Natural killer cell (primary cell): ENCODE measurements at regions not wholly inside any gene's neighbourhood (a gene's known extent, or its start where the extent isn't known, plus 50 kb on each side); places are given as distances from the start of the nearest gene placed in this dataset.

Experiments used
- ATAC-seq, 3 donors: fragments of 150-1000 bp in 2 of 3; fragments of 200-7000 bp in 1 of 3; cut with Tn5 transposase; 1 replicate in 1 of 3; 2 replicates in 2 of 3; pipeline ENCODE4 v1.10.0; 2021; ENCODE audit warnings: mild to moderate bottlenecking in 2 of 3, moderate library complexity in 2 of 3
- DNase-seq, 2 donors: peaks; one replicate each; pipeline versions ENCODE4 v3.0.0 to v3.0.0-alpha.2; 2013 to 2021; ENCODE audit warnings: mixed read lengths in 1 of 2
- H3K27ac ChIP-seq: one replicate; pipeline ENCODE4 v1.5.1; 2013; ENCODE audit warnings: mild to moderate bottlenecking, low read length
- H3K27me3 ChIP-seq: one replicate; pipeline ENCODE4 v1.6.1; 2013; ENCODE audit warnings: low read length; ENCODE audit not compliant: control insufficient read depth, insufficient read depth
- H3K36me3 ChIP-seq: one replicate; pipeline ENCODE4 v1.6.1; 2013; ENCODE audit warnings: low read length; ENCODE audit not compliant: control insufficient read depth, insufficient read depth
- H3K4me1 ChIP-seq: one replicate; pipeline ENCODE4 v1.6.1; 2013; ENCODE audit warnings: low read length; ENCODE audit not compliant: control insufficient read depth, insufficient read depth
- H3K4me3 ChIP-seq: one replicate; pipeline ENCODE4 v1.5.1; 2013; ENCODE audit warnings: low read length
- H3K9me3 ChIP-seq: one replicate; pipeline ENCODE4 v1.6.1; 2013; ENCODE audit warnings: low read length; ENCODE audit not compliant: control insufficient read depth, insufficient read depth
- H3K27ac Mint-ChIP-seq, 2 donors: one replicate each; pipeline ENCODE4 v1.8.0; 2022; ENCODE audit warnings: mild to moderate bottlenecking in 2 of 2, mixed read lengths in 2 of 2, moderate library complexity in 1 of 2
- H3K27me3 Mint-ChIP-seq, 2 donors: one replicate each; pipeline ENCODE4 v1.8.0; 2022; ENCODE audit warnings: low read depth in 2 of 2, mixed read lengths in 2 of 2
- H3K36me3 Mint-ChIP-seq: one replicate; pipeline ENCODE4 v1.8.0; 2022; ENCODE audit warnings: mixed read lengths
- H3K4me1 Mint-ChIP-seq, 2 donors: one replicate each; pipeline ENCODE4 v1.8.0; 2022; ENCODE audit warnings: mixed read lengths in 2 of 2
- H3K4me3 Mint-ChIP-seq: one replicate; pipeline ENCODE4 v1.8.0; 2022; ENCODE audit warnings: mild to moderate bottlenecking, moderate library complexity, mixed read lengths
- H3K9me3 Mint-ChIP-seq, 2 donors: one replicate each; pipeline ENCODE4 v1.8.0; 2022; ENCODE audit warnings: mixed read lengths in 2 of 2
- CTCF ChIP-seq: fragments of 200-600 bp; IDR thresholded peaks from one replicate; pipeline ENCODE4 v1.8.0; 2022; ENCODE audit warnings: antibody characterized with exemption
- WGBS: methylation state at CpG from one replicate; pipeline ENCODE4 v1.1.7; 2013; ENCODE audit warnings: missing lambda C conversion rate; ENCODE audit not compliant: insufficient coverage; 5-methylcytosine and 5-hydroxymethylcytosine counted together
- intact Hi-C: fragments of 100-400 bp; cut with micrococcal nuclease; formaldehyde crosslinking; loops from one replicate; pipeline ENCODE4 v1.14.2; 2022

DNA sequence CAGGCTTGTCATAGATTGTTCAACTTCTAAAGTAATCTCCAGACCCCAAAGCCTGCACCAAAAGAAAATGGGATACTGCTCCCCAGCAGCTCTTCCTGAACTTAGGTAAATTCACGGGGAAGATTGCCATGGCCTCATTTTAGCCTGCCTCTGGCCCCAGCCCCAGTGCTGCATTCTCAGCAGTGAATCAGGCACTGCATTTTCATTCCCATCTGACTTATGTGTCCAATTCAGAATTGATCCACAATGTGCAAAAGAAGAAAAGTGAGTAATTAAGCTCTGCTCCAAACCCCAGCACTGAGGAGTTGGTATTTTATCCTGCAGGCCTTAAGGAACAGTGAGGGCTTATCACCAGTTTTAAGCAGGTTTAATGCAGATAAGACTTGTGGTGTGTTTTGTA, 176.4 kb downstream of the KCTD12 start:
- intact Hi-C loops: no loop called here
- no peaks in the 10 kb centered on the region for H3K27me3 ChIP-seq

DNA sequence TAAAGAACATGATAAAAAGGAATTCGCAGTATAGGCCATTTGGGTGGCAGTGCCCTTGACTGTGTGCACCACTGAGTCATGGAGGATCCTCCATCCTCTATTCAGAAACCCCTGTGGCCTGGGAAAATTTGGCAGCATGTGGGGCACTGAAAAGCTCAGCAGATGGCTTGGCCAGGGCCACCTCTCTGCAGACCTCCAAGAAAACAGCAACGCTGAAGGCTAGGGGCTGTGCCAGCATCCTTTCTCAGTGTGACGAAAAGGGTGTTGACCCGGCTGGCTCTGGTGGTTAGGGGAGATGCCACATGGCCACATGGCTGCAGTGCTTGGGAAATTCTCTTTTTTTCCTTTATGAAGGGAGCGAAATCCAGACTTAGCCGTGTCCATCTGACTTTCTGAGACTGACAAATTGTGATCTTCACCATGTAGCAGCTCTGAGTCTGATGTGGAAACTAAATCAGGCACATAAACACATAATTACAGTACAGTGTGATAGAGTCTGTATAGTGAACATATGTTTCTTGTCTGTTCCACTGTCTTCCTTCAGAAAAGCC, 178.0 kb downstream of the KCTD12 start:
- DNase-seq: no peak
- H3K4me3 Mint-ChIP-seq: no peak overlapping the region
- H3K27me3 Mint-ChIP-seq: peaks cover 3 to 6% of the 10 kb centered on the region in 2 donors
- H3K9me3 ChIP-seq: no peaks in the 10 kb centered on the region
- no peaks in the 10 kb centered on the region for H3K4me1 Mint-ChIP-seq
- no peak overlapping the region for H3K4me3 ChIP-seq
- no peaks in the 10 kb centered on the region for H3K36me3 ChIP-seq
- intact Hi-C loops: no loop called here
- no peak overlapping the region for H3K27ac ChIP-seq
- no peaks in the 10 kb centered on the region for H3K4me1 ChIP-seq
- H3K36me3 Mint-ChIP-seq: no peaks in the 10 kb centered on the region
- H3K27ac Mint-ChIP-seq: no peak overlapping the region
- ATAC-seq: no peak
- TF ChIP-seq CTCF: no peak
- H3K9me3 Mint-ChIP-seq: no peaks in the 10 kb centered on the region
- H3K27me3 ChIP-seq: no peaks in the 10 kb centered on the region
- 87% methylated on average over 6 of the region's 6 CpGs for WGBS

More for the DNA sequence above, 176.4 kb downstream of the KCTD12 start:
- TF ChIP-seq CTCF: no peak
- Histone ChIP-seq H3K4me1 (no peaks in the 10 kb centered on the region), H3K9me3 (no peaks in the 10 kb centered on the region), H3K27ac (no peak overlapping the region), H3K36me3 (no peaks in the 10 kb centered on the region), H3K4me3 (no peak overlapping the region)
- no peaks in the 10 kb centered on the region for H3K9me3 Mint-ChIP-seq
- 94% methylated on average over 1 of the region's 1 CpG for WGBS
- no peaks in the 10 kb centered on the region for H3K36me3 Mint-ChIP-seq
- ATAC-seq (no peak), DNase-seq (no peak)
- H3K27ac Mint-ChIP-seq: no peak overlapping the region
- H3K4me3 Mint-ChIP-seq: no peak overlapping the region
- peaks cover 0 to 2% of the 10 kb centered on the region in 2 donors for H3K27me3 Mint-ChIP-seq
- H3K4me1 Mint-ChIP-seq: no peaks in the 10 kb centered on the region

- Mint-ChIP-seq H3K4me1 (no peaks in the 10 kb centered on the region), H3K4me3 (no peak overlapping the region), H3K27ac (no peak overlapping the region), H3K27me3 (peaks cover 3 to 7% of the 10 kb centered on the region in 2 donors), H3K36me3 (no peaks in the 10 kb centered on the region), H3K9me3 (no peaks in the 10 kb centered on the region)
- TF ChIP-seq CTCF: no peak
- H3K4me1 ChIP-seq: no peaks in the 10 kb centered on the region
- 81% methylated on average over 3 of the region's 3 CpGs for WGBS
- no peak overlapping the region for H3K27ac ChIP-seq
- ATAC-seq (no peak), DNase-seq (no peak)
- no peaks in the 10 kb centered on the region for H3K9me3 ChIP-seq
- H3K27me3 ChIP-seq: no peaks in the 10 kb centered on the region
- no peak overlapping the region for H3K4me3 ChIP-seq
- intact Hi-C loops: no loop called here
- H3K36me3 ChIP-seq: no peaks in the 10 kb centered on the region
Measured at GRCh38 chr13:76707360-76707759, 178.8 kb downstream of the KCTD12 start.

DNA sequence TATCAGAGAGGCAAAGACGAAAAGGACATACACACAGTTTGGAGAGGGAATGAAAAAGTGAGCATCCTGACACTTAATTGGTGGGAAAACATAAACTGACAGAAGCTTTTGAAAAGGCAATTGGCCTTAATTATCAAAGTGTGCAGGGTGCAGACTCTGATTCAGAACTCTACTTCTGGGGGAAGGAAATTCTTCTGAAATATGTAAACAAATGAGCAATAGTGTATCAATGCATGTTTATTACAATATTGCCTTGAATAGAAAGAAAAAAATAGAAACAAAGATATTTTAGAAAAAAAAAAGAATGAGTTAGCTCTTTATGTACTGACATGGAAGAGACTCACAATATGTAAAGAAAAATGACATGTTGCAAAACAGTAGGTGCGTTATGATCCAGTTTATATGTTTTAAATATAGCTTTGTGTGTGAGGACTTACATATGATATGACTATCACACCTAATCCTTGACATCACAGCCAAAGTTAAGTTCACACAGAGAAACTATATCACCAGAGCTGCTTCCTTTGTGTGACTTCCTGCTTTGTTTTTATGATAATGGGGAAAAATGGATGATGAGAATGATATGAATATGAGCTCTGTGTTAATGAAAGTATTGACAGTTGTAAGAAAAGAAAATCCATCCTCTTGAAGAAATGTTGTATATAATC, 182.4 kb downstream of the KCTD12 start:
- intact Hi-C loops: no loop called here
- Histone ChIP-seq H3K27me3 (no peaks in the 10 kb centered on the region), H3K4me1 (no peaks in the 10 kb centered on the region), H3K27ac (no peak overlapping the region), H3K9me3 (no peaks in the 10 kb centered on the region), H3K4me3 (no peak overlapping the region), H3K36me3 (no peaks in the 10 kb centered on the region)
- WGBS: 85% methylated on average over 1 of the region's 2 CpGs
- no peak overlapping the region for H3K4me3 Mint-ChIP-seq
- no peaks in the 10 kb centered on the region for H3K9me3 Mint-ChIP-seq
- no peaks in the 10 kb centered on the region for H3K36me3 Mint-ChIP-seq
- no peak overlapping the region for H3K27ac Mint-ChIP-seq
- DNase-seq: no peak
- no peak for TF ChIP-seq CTCF
- no peaks in the 10 kb centered on the region for H3K4me1 Mint-ChIP-seq
- ATAC-seq: no peak
- peaks cover 7 to 12% of the 10 kb centered on the region in 2 donors for H3K27me3 Mint-ChIP-seq
